ENCODE measurements at regions not wholly inside any gene's neighbourhood (a gene's known extent, or its start where the extent isn't known, plus 50 kb on each side); places are given as distances from the start of the nearest gene placed in this dataset.

GRCh38 chr1:38402230-38402815 lies 355.7 kb upstream of the POU3F1 start:
- ATAC-seq (no peak), DNase-seq (no peak)
- no peak overlapping the region for H3K27ac Mint-ChIP-seq
- H3K4me1 Mint-ChIP-seq (ENCODE audit: low read depth): no peaks in the 10 kb centered on the region
- POLR2A ChIA-PET: no interaction called here
- H3K36me3 Mint-ChIP-seq (ENCODE audit: low read depth): no peaks in the 10 kb centered on the region
- no peak overlapping the region for H3K4me3 Mint-ChIP-seq
- no peaks in the 10 kb centered on the region for H3K9me3 Mint-ChIP-seq (ENCODE audit: insufficient read depth)
- H3K27me3 Mint-ChIP-seq (ENCODE audit: low read depth): peaks cover 27% of the 10 kb centered on the region
- CTCF ChIA-PET: no interaction called here

GRCh38 chr1:38396606-38397005 lies 350.0 kb upstream of the POU3F1 start:
- DNase-seq (no peak), ATAC-seq (no peak)
- Mint-ChIP-seq H3K9me3 (ENCODE audit: insufficient read depth) (peaks cover 7% of the 10 kb centered on the region), H3K4me1 (ENCODE audit: low read depth) (no peaks in the 10 kb centered on the region), H3K27me3 (ENCODE audit: low read depth) (peaks cover 21% of the 10 kb centered on the region), H3K36me3 (ENCODE audit: low read depth) (no peaks in the 10 kb centered on the region), H3K27ac (no peak overlapping the region), H3K4me3 (no peak overlapping the region)
- ChIA-PET POLR2A (no interaction called here), CTCF (no interaction called here)

GRCh38 chr1:38394303-38394702 lies 347.7 kb upstream of the POU3F1 start:
- no peaks in the 10 kb centered on the region for H3K36me3 Mint-ChIP-seq (ENCODE audit: low read depth)
- ChIA-PET CTCF (no interaction called here), POLR2A (no interaction called here)
- ATAC-seq (no peak), DNase-seq (no peak)
- H3K27ac Mint-ChIP-seq: no peak overlapping the region
- H3K27me3 Mint-ChIP-seq (ENCODE audit: low read depth): peaks cover 12% of the 10 kb centered on the region
- no peaks in the 10 kb centered on the region for H3K4me1 Mint-ChIP-seq (ENCODE audit: low read depth)
- no peak overlapping the region for H3K4me3 Mint-ChIP-seq
- peaks cover 7% of the 10 kb centered on the region for H3K9me3 Mint-ChIP-seq (ENCODE audit: insufficient read depth)

GRCh38 chr1:38392861-38393260 lies 346.3 kb upstream of the POU3F1 start:
- Mint-ChIP-seq H3K36me3 (ENCODE audit: low read depth) (no peaks in the 10 kb centered on the region), H3K4me3 (no peak overlapping the region), H3K27ac (no peak overlapping the region), H3K27me3 (ENCODE audit: low read depth) (peaks cover 11% of the 10 kb centered on the region), H3K4me1 (ENCODE audit: low read depth) (no peaks in the 10 kb centered on the region), H3K9me3 (ENCODE audit: insufficient read depth) (peaks cover 7% of the 10 kb centered on the region)
- DNase-seq (no peak), ATAC-seq (no peak)
- ChIA-PET POLR2A (no interaction called here), CTCF (no interaction called here)

GRCh38 chr1:38381256-38381655 lies 334.7 kb upstream of the POU3F1 start:
- CTCF ChIA-PET: no interaction called here
- peaks cover 9% of the 10 kb centered on the region for H3K27me3 Mint-ChIP-seq (ENCODE audit: low read depth)
- POLR2A ChIA-PET: no interaction called here
- H3K4me1 Mint-ChIP-seq (ENCODE audit: low read depth): no peaks in the 10 kb centered on the region
- H3K9me3 Mint-ChIP-seq (ENCODE audit: insufficient read depth): no peaks in the 10 kb centered on the region
- DNase-seq: no peak
- no peak for ATAC-seq
- H3K36me3 Mint-ChIP-seq (ENCODE audit: low read depth): no peaks in the 10 kb centered on the region
- H3K27ac Mint-ChIP-seq: no peak overlapping the region
- H3K4me3 Mint-ChIP-seq: no peak overlapping the region

- peaks cover 8% of the 10 kb centered on the region for H3K27me3 Mint-ChIP-seq (ENCODE audit: low read depth)
- POLR2A ChIA-PET: no interaction called here
- CTCF ChIA-PET: no interaction called here
- no peak overlapping the region for H3K27ac Mint-ChIP-seq
- no peaks in the 10 kb centered on the region for H3K4me1 Mint-ChIP-seq (ENCODE audit: low read depth)
- peak; percentile 2 for DNase-seq
- ATAC-seq: no peak
- no peaks in the 10 kb centered on the region for H3K36me3 Mint-ChIP-seq (ENCODE audit: low read depth)
- no peak overlapping the region for H3K4me3 Mint-ChIP-seq
- H3K9me3 Mint-ChIP-seq (ENCODE audit: insufficient read depth): no peaks in the 10 kb centered on the region
Observed at GRCh38 chr1:38376577-38376976, 330.0 kb upstream of the POU3F1 start.

- Mint-ChIP-seq H3K9me3 (ENCODE audit: insufficient read depth) (no peaks in the 10 kb centered on the region), H3K36me3 (ENCODE audit: low read depth) (no peaks in the 10 kb centered on the region), H3K27ac (no peak overlapping the region), H3K27me3 (ENCODE audit: low read depth) (peaks cover 12% of the 10 kb centered on the region), H3K4me1 (ENCODE audit: low read depth) (no peaks in the 10 kb centered on the region), H3K4me3 (no peak overlapping the region)
- POLR2A ChIA-PET: no interaction called here
- peak; percentile 12 for DNase-seq
- no peak for ATAC-seq
- CTCF ChIA-PET: no interaction called here
Observed at GRCh38 chr1:38375035-38375434, 328.4 kb upstream of the POU3F1 start.

GRCh38 chr1:38371505-38371844 lies 324.9 kb upstream of the POU3F1 start:
- Mint-ChIP-seq H3K27ac (no peak overlapping the region), H3K9me3 (ENCODE audit: insufficient read depth) (no peaks in the 10 kb centered on the region), H3K27me3 (ENCODE audit: low read depth) (peaks cover 11% of the 10 kb centered on the region), H3K4me3 (no peak overlapping the region), H3K36me3 (ENCODE audit: low read depth) (no peaks in the 10 kb centered on the region), H3K4me1 (ENCODE audit: low read depth) (no peaks in the 10 kb centered on the region)
- ChIA-PET CTCF (no interaction called here), POLR2A (no interaction called here)
- DNase-seq (no peak), ATAC-seq (no peak)

- POLR2A ChIA-PET: no interaction called here
Observed at GRCh38 chr1:38370716-38371504, 324.3 kb upstream of the POU3F1 start.

GRCh38 chr1:38365242-38365641 lies 318.6 kb upstream of the POU3F1 start:
- DNase-seq (no peak), ATAC-seq (no peak)
- Mint-ChIP-seq H3K27me3 (ENCODE audit: low read depth) (peaks cover 14% of the 10 kb centered on the region), H3K4me1 (ENCODE audit: low read depth) (no peaks in the 10 kb centered on the region), H3K4me3 (no peak overlapping the region), H3K27ac (no peak overlapping the region), H3K9me3 (ENCODE audit: insufficient read depth) (no peaks in the 10 kb centered on the region), H3K36me3 (ENCODE audit: low read depth) (no peaks in the 10 kb centered on the region)
- POLR2A ChIA-PET: no interaction called here
- CTCF ChIA-PET: no interaction called here

More at GRCh38 chr1:38370716-38371504, 324.3 kb upstream of the POU3F1 start:
- CTCF ChIA-PET: no interaction called here
- H3K27me3 Mint-ChIP-seq (ENCODE audit: low read depth): peaks cover 11% of the 10 kb centered on the region
- H3K4me3 Mint-ChIP-seq: no peak overlapping the region
- no peaks in the 10 kb centered on the region for H3K9me3 Mint-ChIP-seq (ENCODE audit: insufficient read depth)
- no peaks in the 10 kb centered on the region for H3K36me3 Mint-ChIP-seq (ENCODE audit: low read depth)
- no peak for DNase-seq
- H3K4me1 Mint-ChIP-seq (ENCODE audit: low read depth): no peaks in the 10 kb centered on the region
- H3K27ac Mint-ChIP-seq: no peak overlapping the region
- no peak for ATAC-seq

- peaks cover 10% of the 10 kb centered on the region for H3K27me3 Mint-ChIP-seq (ENCODE audit: low read depth)
- no peak for ATAC-seq
- H3K27ac Mint-ChIP-seq: no peak overlapping the region
- no peaks in the 10 kb centered on the region for H3K36me3 Mint-ChIP-seq (ENCODE audit: low read depth)
- H3K4me3 Mint-ChIP-seq: no peak overlapping the region
- DNase-seq: no peak
- no peaks in the 10 kb centered on the region for H3K4me1 Mint-ChIP-seq (ENCODE audit: low read depth)
- ChIA-PET POLR2A (no interaction called here), CTCF (no interaction called here)
- H3K9me3 Mint-ChIP-seq (ENCODE audit: insufficient read depth): no peaks in the 10 kb centered on the region
Observed at GRCh38 chr1:38361566-38361965, 315.0 kb upstream of the POU3F1 start.

- H3K27me3 Mint-ChIP-seq (ENCODE audit: low read depth): peaks cover 10% of the 10 kb centered on the region
- H3K36me3 Mint-ChIP-seq (ENCODE audit: low read depth): no peaks in the 10 kb centered on the region
- H3K4me1 Mint-ChIP-seq (ENCODE audit: low read depth): no peaks in the 10 kb centered on the region
- no peak overlapping the region for H3K27ac Mint-ChIP-seq
- no peak overlapping the region for H3K4me3 Mint-ChIP-seq
- ATAC-seq: no peak
- H3K9me3 Mint-ChIP-seq (ENCODE audit: insufficient read depth): no peaks in the 10 kb centered on the region
- POLR2A ChIA-PET: no interaction called here
- DNase-seq: no peak
- CTCF ChIA-PET: no interaction called here
Observed at GRCh38 chr1:38360807-38361206, 314.2 kb upstream of the POU3F1 start.

- Mint-ChIP-seq H3K27me3 (ENCODE audit: low read depth) (peaks cover 10% of the 10 kb centered on the region), H3K27ac (no peak overlapping the region), H3K4me3 (no peak overlapping the region), H3K4me1 (ENCODE audit: low read depth) (no peaks in the 10 kb centered on the region), H3K36me3 (ENCODE audit: low read depth) (no peaks in the 10 kb centered on the region), H3K9me3 (ENCODE audit: insufficient read depth) (no peaks in the 10 kb centered on the region)
- DNase-seq: no peak
- ATAC-seq: no peak
- ChIA-PET POLR2A (no interaction called here), CTCF (no interaction called here)
Observed at GRCh38 chr1:38353956-38354355, 307.4 kb upstream of the POU3F1 start.
